Endothelial cell of hepatic sinusoid (primary cell): ENCODE measurements at regions not wholly inside any gene's neighbourhood (a gene's known extent, or its start where the extent isn't known, plus 50 kb on each side); places are given as distances from the start of the nearest gene placed in this dataset.

Source experiments
- in situ Hi-C: cut with HindIII; loops from 2 replicates; pipeline ENCODE4 v1.10.0; 2017; ENCODE audit warnings: low sequenced_read_pairs

GRCh38 chr14:101221549-101222160 lies 318.1 kb upstream of the RTL1 start:
- in situ Hi-C loops = no loop called here

- in situ Hi-C loops = no loop called here
These were observed 319.0 kb upstream of the RTL1 start for GRCh38 chr14:101222362-101223070.

GRCh38 chr14:101223127-101223526 lies 319.6 kb upstream of the RTL1 start:
- in situ Hi-C loops = no loop called here

- in situ Hi-C loops = no loop called here
These were observed 320.1 kb upstream of the RTL1 start for GRCh38 chr14:101223561-101224162.

- in situ Hi-C loops = no loop called here
These were observed 321.0 kb upstream of the RTL1 start for GRCh38 chr14:101224356-101225156.

DNA sequence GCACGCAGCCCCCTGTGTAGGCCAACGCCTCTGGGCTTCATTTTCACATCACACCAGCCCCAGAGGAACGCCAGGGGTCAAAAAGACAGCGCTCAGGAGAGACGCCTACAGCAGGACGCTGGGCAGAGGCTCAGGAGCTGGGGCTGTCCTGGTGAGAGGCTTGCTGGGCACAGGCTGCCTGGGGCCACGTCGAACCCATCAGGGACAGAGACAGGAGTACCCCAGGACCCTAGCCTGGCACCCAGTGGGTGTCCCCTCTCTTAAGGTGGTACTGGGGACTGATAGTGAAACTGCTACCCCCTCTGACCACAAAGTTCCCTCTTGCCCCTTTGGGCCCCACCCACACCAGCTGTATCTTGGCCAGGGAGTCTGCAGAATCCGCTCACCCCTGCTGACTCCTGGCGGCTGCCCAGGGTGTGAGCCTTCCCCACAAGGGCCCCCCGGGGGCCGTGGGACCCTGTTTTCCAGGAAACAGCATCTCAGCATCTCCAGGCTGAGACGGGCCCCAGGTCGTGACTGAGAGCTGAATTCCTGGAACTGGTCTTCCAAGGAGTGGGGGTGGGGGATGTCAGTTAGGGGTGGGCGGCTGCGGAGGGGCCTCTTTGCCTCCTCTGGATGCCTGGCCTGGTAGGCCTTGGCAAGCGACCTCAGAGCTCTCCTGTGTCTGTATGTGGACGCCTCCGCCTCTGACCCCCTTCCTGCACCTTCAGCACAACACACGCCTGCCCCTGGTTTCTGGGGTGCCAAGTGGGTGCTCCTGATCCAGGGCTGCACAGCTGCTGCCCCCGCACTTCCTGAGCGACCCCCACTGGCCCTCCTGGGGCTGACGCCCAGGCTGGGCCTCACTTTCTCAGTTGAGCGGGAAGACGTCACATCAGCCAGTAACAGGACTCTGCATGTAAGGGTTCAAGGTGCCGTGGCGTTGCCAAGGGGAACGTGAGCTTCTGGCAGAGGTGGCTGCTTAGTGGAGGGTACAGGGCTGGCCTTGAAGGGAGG lies 321.9 kb upstream of the RTL1 start:
- in situ Hi-C loops = no loop called here

DNA sequence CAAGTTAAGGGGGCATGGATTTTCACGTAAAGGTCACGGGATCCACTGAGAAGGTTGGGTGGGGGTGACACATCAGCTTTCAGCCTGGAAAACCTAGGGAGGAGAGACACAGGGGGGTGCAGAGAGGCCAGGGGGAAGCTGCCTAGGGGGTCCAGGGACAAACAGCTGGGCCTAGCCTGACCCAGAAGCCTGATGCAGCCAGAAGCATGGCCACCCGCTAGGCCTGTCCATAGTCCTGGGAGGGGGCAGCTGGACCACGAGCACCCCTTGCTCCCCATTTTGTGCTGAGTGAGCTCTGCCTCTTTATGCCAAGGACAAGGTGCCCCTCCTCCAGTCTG lies 322.7 kb upstream of the RTL1 start:
- in situ Hi-C loops = no loop called here

DNA sequence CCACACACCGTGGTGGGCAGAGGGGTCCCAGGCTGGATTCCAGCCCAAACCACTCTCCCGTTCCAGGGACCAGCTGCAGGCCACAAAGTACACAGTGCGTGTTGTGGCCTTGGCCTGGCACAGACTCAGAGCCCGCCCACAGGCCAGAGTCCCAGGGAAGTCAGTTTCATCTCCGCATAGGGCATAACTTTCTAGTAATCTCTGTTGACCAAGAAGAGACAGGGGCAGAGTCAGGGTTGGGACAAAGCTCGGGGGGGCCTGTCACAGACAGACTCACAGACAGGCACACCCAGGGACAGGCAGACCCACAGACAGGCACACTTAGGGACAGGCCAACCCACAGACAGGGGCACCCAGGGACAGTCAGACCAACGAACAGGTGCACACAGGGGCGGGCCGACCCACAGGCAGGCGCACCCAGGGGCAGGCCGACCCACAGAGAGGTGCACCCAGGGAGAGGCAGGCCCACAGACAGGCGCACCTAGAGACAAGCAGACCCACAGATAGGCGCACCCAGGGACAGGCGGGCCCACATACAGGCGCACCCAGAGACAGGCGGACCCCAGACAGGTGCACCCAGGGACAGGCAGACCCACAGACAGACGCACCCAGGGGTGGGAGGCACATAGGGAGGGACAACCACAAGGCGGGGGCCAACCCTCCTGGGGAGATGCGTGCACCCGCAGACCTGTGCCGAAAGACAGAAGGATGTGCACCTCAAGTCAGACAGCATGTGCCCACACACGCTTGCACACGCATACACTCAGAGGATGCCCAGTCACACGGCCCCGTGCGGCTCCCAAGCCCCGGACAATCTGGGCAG lies 323.3 kb upstream of the RTL1 start:
- in situ Hi-C loops = no loop called here

GRCh38 chr14:101227611-101228594 lies 324.4 kb upstream of the RTL1 start:
- in situ Hi-C loops = no loop called here

DNA sequence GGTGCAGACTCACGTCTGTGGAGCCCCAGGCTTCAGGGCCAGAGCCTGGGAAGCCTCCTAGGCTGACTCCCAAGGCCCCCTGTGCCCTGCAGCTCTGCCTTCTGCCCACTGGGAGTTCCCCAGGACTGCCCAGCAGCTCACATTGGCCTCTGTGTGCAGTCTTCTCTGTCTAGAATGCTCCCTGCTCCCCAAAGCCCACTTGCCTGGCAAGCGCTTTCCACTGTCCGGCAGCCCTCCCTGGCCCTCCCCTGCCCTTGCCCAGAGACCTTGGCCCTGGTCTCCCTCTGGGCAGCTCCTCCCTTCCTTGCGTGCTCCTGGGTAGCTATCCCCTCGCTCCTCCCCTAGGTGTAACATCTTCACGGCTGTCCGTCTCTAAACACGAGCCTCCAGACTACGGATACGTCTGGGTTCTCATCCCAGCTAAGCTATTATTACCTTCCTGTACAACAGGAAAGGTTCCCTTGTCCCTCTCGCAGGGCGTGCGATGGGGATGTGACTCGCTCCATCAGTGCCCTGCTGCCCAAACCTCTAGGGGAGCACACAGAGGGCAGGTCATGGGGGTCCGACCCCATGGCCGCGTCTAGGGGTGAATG lies 325.5 kb upstream of the RTL1 start:
- in situ Hi-C loops = no loop called here

GRCh38 chr14:101229666-101230065 lies 326.1 kb upstream of the RTL1 start:
- in situ Hi-C loops = no loop called here

- in situ Hi-C loops = no loop called here
These were observed 326.8 kb upstream of the RTL1 start for GRCh38 chr14:101230161-101230850.

DNA sequence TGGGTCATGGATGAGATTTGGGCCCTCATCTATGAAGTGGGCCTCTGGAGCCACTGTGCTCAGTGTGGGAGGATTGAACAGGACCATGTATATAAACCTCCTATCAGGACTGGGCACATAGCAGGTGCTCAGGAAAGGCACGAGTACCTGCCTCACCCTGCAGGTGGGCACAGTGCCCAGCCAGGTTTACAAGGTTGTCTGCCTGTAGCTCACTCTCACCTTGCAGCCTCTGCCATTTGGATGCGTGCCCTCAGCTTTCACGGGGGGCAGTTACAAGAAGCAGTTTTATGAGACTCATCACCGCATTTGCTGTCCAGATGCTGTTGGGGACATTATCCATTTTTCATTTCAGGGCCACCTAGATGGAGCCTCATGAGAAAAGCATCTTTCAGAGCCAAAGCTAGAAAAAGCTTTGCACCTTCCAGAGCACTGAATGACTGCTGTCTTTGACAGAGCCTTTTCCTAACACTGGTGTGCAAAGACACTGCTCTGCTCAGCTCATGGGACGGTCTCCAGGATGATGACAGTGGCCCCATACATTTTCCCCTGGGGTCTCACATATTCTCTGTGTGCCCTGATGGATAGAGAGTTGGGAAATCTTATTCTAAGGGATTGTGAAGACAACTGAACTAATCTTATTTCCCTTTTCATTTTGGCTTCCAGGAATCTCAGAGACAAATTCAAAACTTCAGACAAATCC lies 327.5 kb upstream of the RTL1 start:
- in situ Hi-C loops = no loop called here

DNA sequence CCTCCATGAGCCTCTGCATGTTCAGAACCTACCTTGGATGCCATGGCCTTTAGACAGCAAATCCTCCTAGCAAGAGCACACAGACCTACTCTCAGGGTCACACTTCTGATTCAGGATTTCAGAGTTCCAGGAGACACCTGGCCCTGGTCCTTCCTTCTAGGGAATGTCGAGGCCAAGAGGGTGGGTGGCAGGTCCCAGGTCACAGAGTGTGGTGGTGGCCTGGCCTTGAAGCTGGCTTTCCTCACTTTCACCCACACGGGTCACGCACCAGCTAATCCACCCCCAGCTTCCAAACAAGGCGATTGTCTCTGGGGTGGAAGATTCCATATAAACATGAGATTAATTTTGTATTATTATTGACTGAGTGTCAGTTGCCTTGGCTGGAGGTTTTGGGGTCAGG lies 328.3 kb upstream of the RTL1 start:
- in situ Hi-C loops = no loop called here

DNA sequence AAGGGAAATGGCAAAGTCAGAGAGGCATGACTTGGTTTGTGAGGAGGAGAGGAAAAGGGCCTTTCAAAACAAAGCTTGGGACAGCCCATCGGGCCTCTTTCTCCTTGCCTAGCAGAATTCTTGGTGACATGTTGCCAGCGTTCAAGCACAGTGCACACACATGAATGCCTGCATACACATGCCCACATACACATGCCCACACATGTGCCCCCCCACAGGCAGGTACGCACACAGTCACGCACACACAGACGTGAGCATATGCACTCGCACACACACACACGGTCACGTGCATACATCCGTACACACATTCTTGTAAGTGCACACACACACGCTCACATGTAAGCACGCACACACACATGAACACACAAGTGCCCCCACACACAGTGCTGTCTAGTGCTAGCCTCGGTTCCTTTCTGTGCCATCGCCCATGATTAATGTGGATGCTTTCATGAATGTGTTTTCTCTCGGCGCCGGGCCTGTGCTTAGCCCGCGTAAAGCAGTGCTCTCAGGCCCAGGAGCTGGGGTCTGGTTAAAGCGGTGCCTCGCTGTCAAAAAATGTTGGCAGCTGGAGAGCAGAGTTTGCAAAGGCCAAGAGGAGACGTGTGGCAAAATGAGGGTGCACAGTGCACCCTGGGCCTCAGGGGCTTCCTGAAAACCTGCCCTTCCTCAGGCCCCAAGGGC lies 328.8 kb upstream of the DIO3 start:
- in situ Hi-C loops = no loop called here

DNA sequence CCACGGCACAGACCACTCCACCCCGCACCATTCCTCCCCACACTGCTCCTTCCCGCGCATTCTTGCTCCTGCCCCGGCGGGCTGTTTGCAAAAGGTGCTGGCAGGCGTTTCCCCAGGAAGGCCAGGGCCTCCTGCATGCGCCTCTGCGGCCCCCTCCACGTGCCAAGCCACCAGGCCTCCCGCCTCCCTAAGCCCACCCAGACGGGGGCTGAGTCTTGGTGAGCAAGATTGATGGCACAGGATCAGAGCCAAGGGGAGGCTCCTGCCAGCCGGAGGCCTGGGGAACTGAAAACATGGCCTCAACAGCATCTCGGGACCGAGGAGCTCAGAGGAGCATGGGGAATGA lies 328.3 kb upstream of the DIO3 start:
- in situ Hi-C loops = no loop called here
